Stomach (tissue), 8 donors: ENCODE measurements at regions not wholly inside any gene's neighbourhood (a gene's known extent, or its start where the extent isn't known, plus 50 kb on each side); places are given as distances from the start of the nearest gene placed in this dataset.

Experiments used
- DNase-seq, 2 donors: peaks; one replicate each; pipeline versions ENCODE4 v3.0.0 to v3.0.0-alpha.2; 2013 to 2019
- H3K27ac ChIP-seq, 5 donors: fragments of 200-600 bp in 4 of 5; sonication (generic) in 4 of 5; one replicate each; pipeline ENCODE4 v1.5.1; 2013 to 2019; ENCODE audit warnings: mild to moderate bottlenecking in 1 of 5, moderate library complexity in 1 of 5
- H3K27me3 ChIP-seq, 3 donors: fragments of 200-600 bp; sonication (generic); one replicate each; pipeline ENCODE4 v1.5.1; 2017 to 2019; ENCODE audit warnings: mixed run types in 1 of 3
- H3K36me3 ChIP-seq, 4 donors: fragments of 200-600 bp; sonication (generic); 1 replicate in 3 of 4; 2 replicates in 1 of 4; pipeline ENCODE4 v1.5.1; 2016 to 2019
- H3K4me1 ChIP-seq, 4 donors: fragments of 200-600 bp; sonication (generic); one replicate each; pipeline ENCODE4 v1.5.1; 2016 to 2019
- H3K4me3 ChIP-seq, 4 donors: fragments of 200-600 bp; sonication (generic) in 3 of 4; one replicate each; pipeline ENCODE4 v1.5.1; 2016 to 2019; ENCODE audit warnings: mild to moderate bottlenecking in 1 of 4
- H3K9me3 ChIP-seq, 4 donors: fragments of 200-600 bp; sonication (generic); one replicate each; pipeline ENCODE4 v1.5.1; 2016 to 2019
- CTCF ChIP-seq, 7 experiments: fragments of 450-650 bp in 4 of 7; fragments of 200-600 bp in 3 of 7; sonication (generic) in 3 of 7; IDR thresholded peaks; one replicate each; pipeline ENCODE4 v1.5.1; 2016 to 2019; ENCODE audit warnings: antibody characterized with exemption in 7 of 7, control low read depth in 2 of 7, mild to moderate bottlenecking in 1 of 7
- EP300 ChIP-seq: sonication (generic); formaldehyde crosslinking; IDR thresholded peaks from one replicate; pipeline ENCODE4 v1.6.1; 2017; ENCODE audit warnings: antibody characterized with exemption
- POLR2A ChIP-seq, 4 donors: fragments of 450-650 bp; IDR thresholded peaks; one replicate each; pipeline ENCODE4 v1.6.1; 2016; ENCODE audit warnings: antibody characterized with exemption in 4 of 4, control low read depth in 2 of 4, mild to moderate bottlenecking in 1 of 4, moderate library complexity in 1 of 4
- POLR2AphosphoS5 ChIP-seq, 3 donors: sonication (generic); formaldehyde crosslinking; IDR thresholded peaks; one replicate each; pipeline ENCODE4 v1.6.1; 2016; ENCODE audit warnings: antibody characterized with exemption in 3 of 3
- WGBS, 5 donors: extraction: QIAGEN DNeasy Blood & Tissue Kit in 3 of 5; methylation state at CpG; one replicate each; pipeline versions ENCODE4 v1.1.5 to v1.1.7; 2013 to 2018; 5-methylcytosine and 5-hydroxymethylcytosine counted together
- intact Hi-C: fragments of 100-400 bp; cut with DNase I; formaldehyde crosslinking; loops from one replicate; pipeline ENCODE4 v1.15.1; 2023; ENCODE audit warnings: low total_unique reads
- donor health status: healthy with polysubstance abuse.
- donor health status: Bipolar disorder and iron deficiency.
- donor health status: healthy.

DNA sequence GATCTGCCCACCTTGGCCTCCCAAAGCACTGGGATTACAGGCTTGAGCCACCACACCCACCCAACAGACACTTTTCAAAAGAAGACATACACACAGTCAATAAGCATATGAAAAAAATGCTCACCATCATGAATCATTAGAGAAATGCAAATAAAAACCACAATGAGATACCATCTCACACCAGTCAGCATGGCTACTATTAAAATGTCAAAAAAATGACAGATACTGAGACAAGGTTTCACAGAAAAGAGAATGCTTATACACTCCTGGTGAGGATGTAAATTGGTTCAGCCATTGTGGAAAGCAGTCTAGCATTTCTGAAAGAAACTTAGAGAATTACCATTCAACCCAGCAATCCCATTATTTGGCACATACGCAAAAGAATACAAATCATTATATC lies 1947.2 kb downstream of the SUCLG1 start:
- Histone ChIP-seq H3K27me3 (no peaks in the 10 kb centered on the region), H3K9me3 (peaks cover 0 to 4% (median 0%) of the 10 kb centered on the region in 4 donors), H3K36me3 (no peaks in the 10 kb centered on the region), H3K4me1 (no peaks in the 10 kb centered on the region), H3K27ac (no peak overlapping the region), H3K4me3 (no peak overlapping the region)
- no peak for TF ChIP-seq EP300
- no peak for TF ChIP-seq POLR2A (IDR thresholded peaks at IDR 0.05)
- no peak for TF ChIP-seq POLR2AphosphoS5 (IDR thresholded peaks at IDR 0.05)
- TF ChIP-seq CTCF (IDR thresholded peaks at IDR 0.05), result no peak
- no peak for DNase-seq
- intact Hi-C loops, result no loop called here
- 90 to 100% (median 97%) methylated on average over 1 of the region's 1 CpG for WGBS, 5 donors

DNA sequence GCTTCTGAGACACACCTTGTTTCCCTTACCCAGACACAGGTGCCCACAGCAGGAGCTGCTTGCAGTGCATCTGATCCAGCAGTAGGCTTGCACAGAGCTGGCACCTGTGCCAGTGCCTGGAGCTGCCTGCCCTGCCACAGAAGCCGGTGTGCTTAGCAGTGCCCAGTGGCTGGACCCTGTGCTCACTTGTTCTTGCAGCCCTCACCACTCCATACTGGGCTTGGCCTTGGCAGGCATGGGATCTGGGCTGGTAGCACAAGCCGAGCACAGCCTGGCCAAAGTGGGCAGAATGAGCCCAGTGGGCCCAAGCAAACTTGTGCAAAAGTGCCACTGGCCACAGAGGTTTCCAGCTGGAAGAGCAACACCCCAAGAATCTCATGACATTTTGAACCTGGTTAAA lies 1950.4 kb downstream of the SUCLG1 start:
- no peak for DNase-seq
- Histone ChIP-seq H3K36me3 (no peaks in the 10 kb centered on the region), H3K4me1 (no peaks in the 10 kb centered on the region), H3K9me3 (peaks cover 0 to 4% (median 0%) of the 10 kb centered on the region in 4 donors), H3K4me3 (no peak overlapping the region), H3K27ac (no peak overlapping the region), H3K27me3 (no peaks in the 10 kb centered on the region)
- intact Hi-C loops, result no loop called here
- WGBS, 5 donors, result 93 to 100% (median 98%) methylated on average over 1 to 2 of the region's 2 CpGs
- TF ChIP-seq POLR2A (IDR thresholded peaks at IDR 0.05) (no peak), CTCF (IDR thresholded peaks at IDR 0.05) (no peak), POLR2AphosphoS5 (IDR thresholded peaks at IDR 0.05) (no peak), EP300 (no peak)

DNA sequence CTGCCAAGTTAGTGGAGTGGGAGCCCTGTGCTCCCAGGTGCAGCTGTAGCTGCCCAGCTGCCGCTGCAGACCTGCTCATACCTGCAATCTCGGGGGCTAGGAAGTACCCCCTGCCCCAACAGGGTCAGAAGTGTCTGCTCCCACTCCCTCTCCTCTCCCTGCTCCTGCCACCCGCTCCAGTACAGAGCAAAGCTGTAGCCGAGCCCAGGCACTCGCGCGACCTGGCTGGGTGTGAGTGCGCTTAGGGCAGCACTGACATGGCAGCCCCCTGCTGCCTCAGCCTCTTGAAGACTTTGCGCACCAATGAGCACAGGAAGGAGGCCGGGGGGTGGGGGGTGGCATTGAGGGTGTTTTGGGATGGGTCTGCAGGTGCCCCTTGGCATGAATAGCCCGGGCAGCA lies 1951.4 kb downstream of the SUCLG1 start:
- Histone ChIP-seq H3K36me3 (no peaks in the 10 kb centered on the region), H3K27ac (no peak overlapping the region), H3K4me3 (no peak overlapping the region), H3K27me3 (no peaks in the 10 kb centered on the region), H3K4me1 (no peaks in the 10 kb centered on the region), H3K9me3 (peaks cover 0 to 9% (median 0%) of the 10 kb centered on the region in 4 donors)
- 93 to 96% (median 95%) methylated on average over 8 to 11 of the region's 11 CpGs for WGBS, 5 donors
- intact Hi-C loops, result no loop called here
- TF ChIP-seq POLR2AphosphoS5 (IDR thresholded peaks at IDR 0.05), result no peak
- TF ChIP-seq POLR2A (IDR thresholded peaks at IDR 0.05), result no peak
- TF ChIP-seq EP300, result no peak
- TF ChIP-seq CTCF (IDR thresholded peaks at IDR 0.05), result no peak
- no peak for DNase-seq

GRCh38 chr2:82501217-82501616 lies 1957.9 kb downstream of the SUCLG1 start:
- no peak overlapping the region for H3K4me3 ChIP-seq
- H3K9me3 ChIP-seq, result peaks cover 4 to 24% (median 16%) of the 10 kb centered on the region in 4 donors
- WGBS, 5 donors, result 87 to 91% (median 89%) methylated on average over 4 of the region's 4 CpGs
- H3K36me3 ChIP-seq, result no peaks in the 10 kb centered on the region
- H3K27ac ChIP-seq, result no peak overlapping the region
- intact Hi-C loops, result no loop called here
- TF ChIP-seq POLR2A (IDR thresholded peaks at IDR 0.05), result no peak
- no peak for DNase-seq
- no peaks in the 10 kb centered on the region for H3K27me3 ChIP-seq
- no peaks in the 10 kb centered on the region for H3K4me1 ChIP-seq

DNA sequence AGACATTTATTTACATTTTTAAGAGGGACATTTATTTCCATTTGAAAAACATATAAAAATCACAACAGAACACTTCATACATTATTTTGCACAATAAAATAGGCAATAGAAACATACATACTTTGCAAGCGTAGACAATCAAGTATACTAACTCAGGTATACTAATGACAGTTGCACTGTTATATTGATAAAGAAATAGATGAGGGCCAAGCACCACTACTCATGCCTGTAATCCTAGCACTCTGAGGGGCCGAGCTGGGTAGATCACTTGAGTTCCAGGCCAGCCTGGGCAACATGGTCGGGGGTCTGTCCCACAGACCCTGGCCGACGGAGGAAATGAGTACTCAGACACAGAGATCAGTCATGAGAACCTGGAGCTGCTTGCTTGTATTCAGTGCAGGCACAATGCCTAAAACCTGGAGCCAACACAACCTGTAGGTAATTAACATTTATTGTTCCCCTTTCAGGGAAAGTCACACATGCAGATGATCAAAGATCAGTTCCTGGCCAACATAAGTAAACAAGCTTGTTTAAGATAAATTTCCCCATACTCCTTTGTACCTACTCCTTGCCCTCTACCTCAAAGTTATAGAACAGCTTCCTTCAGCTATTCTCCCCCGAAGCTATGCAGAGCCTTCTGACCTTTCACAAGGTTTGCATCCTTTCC lies 1960.2 kb downstream of the SUCLG1 start:
- 52 to 71% (median 60%) methylated on average over 6 of the region's 6 CpGs for WGBS, 5 donors
- peaks cover 4 to 24% (median 16%) of the 10 kb centered on the region in 4 donors for H3K9me3 ChIP-seq
- no peak overlapping the region for H3K27ac ChIP-seq
- H3K4me1 ChIP-seq, result no peaks in the 10 kb centered on the region
- H3K4me3 ChIP-seq, result no peak overlapping the region
- no peaks in the 10 kb centered on the region for H3K36me3 ChIP-seq
- H3K27me3 ChIP-seq, result no peaks in the 10 kb centered on the region
- intact Hi-C loops, result no loop called here
- no peak for TF ChIP-seq EP300
- no peak for DNase-seq
